Naive B cell (primary cell): ENCODE measurements at regions not wholly inside any gene's neighbourhood (a gene's known extent, or its start where the extent isn't known, plus 50 kb on each side); places are given as distances from the start of the nearest gene placed in this dataset.

Source experiments
- ATAC-seq, 2 donors: fragments of 150-1000 bp; cut with Tn5 transposase; 2 replicates each; pipeline ENCODE4 v1.10.0; 2021; ENCODE audit warnings: low read depth in 2 of 2, mild to moderate bottlenecking in 2 of 2, moderate library complexity in 2 of 2
- DNase-seq: peaks from one replicate; pipeline ENCODE4 v3.0.0; 2022
- H3K27ac Mint-ChIP-seq, 6 donors: one replicate each; pipeline ENCODE4 v1.8.0; 2020 to 2022; ENCODE audit warnings: mild to moderate bottlenecking in 6 of 6, mixed read lengths in 6 of 6, moderate library complexity in 5 of 6, inconsistent platforms in 2 of 6
- H3K27me3 Mint-ChIP-seq, 3 donors: one replicate each; pipeline ENCODE4 v1.8.0; 2021 to 2022; ENCODE audit warnings: mixed read lengths in 3 of 3, mild to moderate bottlenecking in 1 of 3
- H3K36me3 Mint-ChIP-seq, 2 donors: one replicate each; pipeline ENCODE4 v1.8.0; 2020 to 2022; ENCODE audit warnings: mixed read lengths in 2 of 2, inconsistent platforms in 1 of 2, mild to moderate bottlenecking in 1 of 2
- H3K4me1 Mint-ChIP-seq, 3 donors: one replicate each; pipeline ENCODE4 v1.8.0; 2020 to 2022; ENCODE audit warnings: mixed read lengths in 3 of 3, inconsistent platforms in 1 of 3, mild to moderate bottlenecking in 1 of 3, moderate library complexity in 1 of 3
- H3K4me3 Mint-ChIP-seq, 8 donors: one replicate each; pipeline ENCODE4 v1.8.0; 2020 to 2022; ENCODE audit warnings: mild to moderate bottlenecking in 8 of 8, mixed read lengths in 8 of 8, moderate library complexity in 8 of 8, inconsistent platforms in 2 of 8
- H3K9me3 Mint-ChIP-seq, 7 donors: one replicate each; pipeline ENCODE4 v1.8.0; 2020 to 2022; ENCODE audit warnings: mixed read lengths in 7 of 7, mild to moderate bottlenecking in 5 of 7, inconsistent platforms in 2 of 7, moderate library complexity in 1 of 7

GRCh38 chr5:42962124-42962523, 78.0 kb downstream of the ANXA2R start:
- H3K4me1 Mint-ChIP-seq, result peaks cover 5 to 17% (median 8%) of the 10 kb centered on the region in 3 donors
- no peaks in the 10 kb centered on the region for H3K27me3 Mint-ChIP-seq
- peak overlapping the region in 1 of 6 donors; percentile 2 for H3K27ac Mint-ChIP-seq
- no peaks in the 10 kb centered on the region for H3K9me3 Mint-ChIP-seq
- H3K4me3 Mint-ChIP-seq, result no peak overlapping the region
- no peak for ATAC-seq
- DNase-seq, result no peak
- no peaks in the 10 kb centered on the region for H3K36me3 Mint-ChIP-seq

GRCh38 chr5:42960506-42960905, 79.6 kb downstream of the ANXA2R start:
- DNase-seq, result no peak
- H3K9me3 Mint-ChIP-seq, result no peaks in the 10 kb centered on the region

GRCh38 chr5:42956551-42956950, 83.6 kb downstream of the ANXA2R start:
- H3K27me3 Mint-ChIP-seq, result no peaks in the 10 kb centered on the region

More at GRCh38 chr5:42960506-42960905, 79.6 kb downstream of the ANXA2R start:
- peaks cover 5 to 17% (median 8%) of the 10 kb centered on the region in 3 donors for H3K4me1 Mint-ChIP-seq
- H3K27me3 Mint-ChIP-seq, result no peaks in the 10 kb centered on the region
- no peak for ATAC-seq
- H3K4me3 Mint-ChIP-seq, result no peak overlapping the region
- no peaks in the 10 kb centered on the region for H3K36me3 Mint-ChIP-seq
- no peak overlapping the region for H3K27ac Mint-ChIP-seq

GRCh38 chr5:42953041-42953440, 87.1 kb downstream of the ANXA2R start:
- Mint-ChIP-seq H3K4me3 (peak overlapping the region; percentile 95 to 99 (median 97)), H3K4me1 (peaks cover 17 to 33% (median 28%) of the 10 kb centered on the region in 3 donors), H3K27ac (peak overlapping the region in 4 of 6 donors; percentile 50 to 98 (median 71)), H3K27me3 (no peaks in the 10 kb centered on the region), H3K36me3 (no peaks in the 10 kb centered on the region), H3K9me3 (no peaks in the 10 kb centered on the region)
- no peak for ATAC-seq
- no peak for DNase-seq

More at GRCh38 chr5:42956551-42956950, 83.6 kb downstream of the ANXA2R start:
- peaks cover 8 to 22% (median 9%) of the 10 kb centered on the region in 3 donors for H3K4me1 Mint-ChIP-seq
- H3K36me3 Mint-ChIP-seq, result no peaks in the 10 kb centered on the region
- no peak overlapping the region for H3K27ac Mint-ChIP-seq
- H3K9me3 Mint-ChIP-seq, result no peaks in the 10 kb centered on the region
- DNase-seq (no peak), ATAC-seq (no peak)
- peak overlapping the region in 1 of 8 donors; percentile 74 for H3K4me3 Mint-ChIP-seq

- ATAC-seq, result no peak
These were observed 87.5 kb downstream of the ANXA2R start for GRCh38 chr5:42952578-42952974.

GRCh38 chr5:42951293-42951840, 88.8 kb downstream of the ANXA2R start:
- peak; percentile 47 to 49 for ATAC-seq
- peak overlapping the region; percentile 98 to 99 (median 99) for H3K27ac Mint-ChIP-seq
- H3K4me3 Mint-ChIP-seq, result peak overlapping the region; percentile 95 to 99 (median 97)
- no peaks in the 10 kb centered on the region for H3K36me3 Mint-ChIP-seq
- no peaks in the 10 kb centered on the region for H3K27me3 Mint-ChIP-seq
- peak; percentile 78 for DNase-seq
- peaks cover 17 to 36% (median 28%) of the 10 kb centered on the region in 3 donors for H3K4me1 Mint-ChIP-seq
- no peaks in the 10 kb centered on the region for H3K9me3 Mint-ChIP-seq

More at GRCh38 chr5:42952578-42952974, 87.5 kb downstream of the ANXA2R start:
- H3K4me1 Mint-ChIP-seq, result peaks cover 17 to 36% (median 28%) of the 10 kb centered on the region in 3 donors
- no peaks in the 10 kb centered on the region for H3K9me3 Mint-ChIP-seq
- H3K27ac Mint-ChIP-seq, result peak overlapping the region in 4 of 6 donors; percentile 98 to 99 (median 99)
- no peaks in the 10 kb centered on the region for H3K36me3 Mint-ChIP-seq
- no peaks in the 10 kb centered on the region for H3K27me3 Mint-ChIP-seq
- no peak for DNase-seq
- peak overlapping the region; percentile 95 to 99 (median 97) for H3K4me3 Mint-ChIP-seq

GRCh38 chr5:42950456-42951292, 89.4 kb downstream of the ANXA2R start:
- H3K27me3 Mint-ChIP-seq, result no peaks in the 10 kb centered on the region
- H3K4me1 Mint-ChIP-seq, result peaks cover 17 to 36% (median 28%) of the 10 kb centered on the region in 3 donors
- peak; percentile 55 for DNase-seq
- H3K9me3 Mint-ChIP-seq, result no peaks in the 10 kb centered on the region
- peak overlapping the region; percentile 98 to 99 (median 99) for H3K27ac Mint-ChIP-seq
- peak overlapping the region; percentile 95 to 99 (median 97) for H3K4me3 Mint-ChIP-seq
- H3K36me3 Mint-ChIP-seq, result no peaks in the 10 kb centered on the region
- peak; percentile 15 to 16 for ATAC-seq

- H3K27ac Mint-ChIP-seq, result peak overlapping the region; percentile 96 to 99 (median 98)
- H3K36me3 Mint-ChIP-seq, result no peaks in the 10 kb centered on the region
- H3K27me3 Mint-ChIP-seq, result no peaks in the 10 kb centered on the region
- peak overlapping the region; percentile 95 to 99 (median 97) for H3K4me3 Mint-ChIP-seq
- H3K9me3 Mint-ChIP-seq, result no peaks in the 10 kb centered on the region
- peaks cover 17 to 36% (median 28%) of the 10 kb centered on the region in 3 donors for H3K4me1 Mint-ChIP-seq
- no peak for DNase-seq
- no peak for ATAC-seq
These were observed 90.0 kb downstream of the ANXA2R start for GRCh38 chr5:42950116-42950455.

- DNase-seq, result peak; percentile 76
- peaks cover 0 to 3% (median 0%) of the 10 kb centered on the region in 3 donors for H3K27me3 Mint-ChIP-seq
- H3K27ac Mint-ChIP-seq, result peak overlapping the region; percentile 89 to 99 (median 98)
- H3K4me1 Mint-ChIP-seq, result peaks cover 17 to 36% (median 30%) of the 10 kb centered on the region in 3 donors
- peak; percentile 66 for ATAC-seq
- peak overlapping the region; percentile 95 to 99 (median 96) for H3K4me3 Mint-ChIP-seq
- H3K36me3 Mint-ChIP-seq, result no peaks in the 10 kb centered on the region
- H3K9me3 Mint-ChIP-seq, result no peaks in the 10 kb centered on the region
These were observed 90.6 kb downstream of the ANXA2R start for GRCh38 chr5:42949348-42950115.

GRCh38 chr5:42948961-42949347, 91.2 kb downstream of the ANXA2R start:
- Mint-ChIP-seq H3K27me3 (peaks cover 1 to 8% (median 3%) of the 10 kb centered on the region in 3 donors), H3K4me1 (peaks cover 17 to 36% (median 35%) of the 10 kb centered on the region in 3 donors), H3K4me3 (peak overlapping the region; percentile 95 to 99 (median 96)), H3K27ac (peak overlapping the region; percentile 89 to 99 (median 98)), H3K9me3 (no peaks in the 10 kb centered on the region), H3K36me3 (no peaks in the 10 kb centered on the region)
- ATAC-seq (no peak), DNase-seq (no peak)

- no peak for DNase-seq
- Mint-ChIP-seq H3K4me1 (peaks cover 8 to 21% (median 18%) of the 10 kb centered on the region in 3 donors), H3K4me3 (no peak overlapping the region), H3K27me3 (peaks cover 13 to 31% (median 17%) of the 10 kb centered on the region in 3 donors), H3K9me3 (no peaks in the 10 kb centered on the region), H3K27ac (peak overlapping the region in 1 of 6 donors; percentile 78), H3K36me3 (no peaks in the 10 kb centered on the region)
- no peak for ATAC-seq
These were observed 95.1 kb downstream of the ANXA2R start for GRCh38 chr5:42944989-42945388.

- Mint-ChIP-seq H3K27ac (peak overlapping the region in 3 of 6 donors; percentile 17 to 79 (median 49)), H3K27me3 (peaks cover 13 to 31% (median 17%) of the 10 kb centered on the region in 3 donors), H3K4me1 (peaks cover 0 to 13% (median 9%) of the 10 kb centered on the region in 3 donors), H3K9me3 (no peaks in the 10 kb centered on the region), H3K4me3 (peak overlapping the region in 5 of 8 donors; percentile 7 to 63 (median 32)), H3K36me3 (no peaks in the 10 kb centered on the region)
- no peak for ATAC-seq
- no peak for DNase-seq
These were observed 96.0 kb downstream of the ANXA2R start for GRCh38 chr5:42943931-42944631.
